ENCODE measurements at regions not wholly inside any gene's neighbourhood (a gene's known extent, or its start where the extent isn't known, plus 50 kb on each side); places are given as distances from the start of the nearest gene placed in this dataset.

- TF ChIP-seq PAX5 (IDR thresholded peaks at IDR 0.05; ENCODE audit: insufficient read depth, low read length, severe bottlenecking) (no peak), POLR2AphosphoS5 (IDR thresholded peaks at IDR 0.05; ENCODE audit: low read depth, low read length) (no peak), TAF1 (IDR thresholded peaks at IDR 0.05; ENCODE audit: low read depth, low read length) (no peak), POLR2A (IDR thresholded peaks at IDR 0.05; ENCODE audit: low read depth, low read length) (no peak), POU2F2 (IDR thresholded peaks at IDR 0.05; ENCODE audit: low read depth, low read length) (no peak), SPI1 (IDR thresholded peaks at IDR 0.05; ENCODE audit: low read depth, low read length) (no peak)
Measured at GRCh38 chr2:8405334-8405733, 276.5 kb upstream of the ID2 start.

Data from GM12891 (cell line).